GM12878 (cell line): ENCODE measurements at regions not wholly inside any gene's neighbourhood (a gene's known extent, or its start where the extent isn't known, plus 50 kb on each side); places are given as distances from the start of the nearest gene placed in this dataset.

Experiments used
- ATAC-seq: fragments of 200-7000 bp; cut with Tn5 transposase; 3 replicates; pipeline ENCODE4 v1.9.1; 2020; ENCODE audit warnings: mild to moderate bottlenecking, moderate library complexity
- BruUV-seq: library from RNA; stranded (reverse); fragments of 400-500 nt; replicated peaks from 2 replicates; lab custom pipeline; 2021; lab: Mats Ljungman, UMichigan
- CTCF ChIA-PET: fragments of 300-600 bp; sonication (Branson Sonifier 250); formaldehyde crosslinking; extraction: SDS; loops from one replicate; lab custom pipeline; 2021; ENCODE audit warnings: inconsistent platforms; lab: Yijun Ruan, JAX
- POLR2A ChIA-PET: fragments of 350-600 bp; formaldehyde crosslinking; extraction: SDS; loops from one replicate; lab custom pipeline; 2021; ENCODE audit warnings: inconsistent platforms; lab: Charles Lee
- RAD21 ChIA-PET: fragments of 300-600 bp; sonication (Branson Sonifier 250); formaldehyde crosslinking; loops from one replicate; lab custom pipeline; 2023; ENCODE audit warnings: antibody characterized with exemption; ENCODE audit not compliant: unreplicated experiment; lab: Charles Lee
- SMC1A ChIA-PET: fragments of 300-600 bp; sonication (Branson Sonifier 250); formaldehyde crosslinking; loops from one replicate; lab custom pipeline; 2023; ENCODE audit not compliant: unreplicated experiment, uncharacterized antibody; lab: Charles Lee
- DNase-seq: peaks from one replicate; pipeline ENCODE4 v3.0.0-alpha.2; 2011; ENCODE audit warnings: low read depth, low spot score
- FAIRE-seq: peaks from 3 replicates; lab custom pipeline; 2011; peaks lifted over from hg19 to GRCh38; lab: Jason Lieb, UNC
- H2AFZ ChIP-seq: 2 replicates; pipeline ENCODE4 v1.6.0; 2011; ENCODE audit warnings: low read depth, low read length, control low read depth; ENCODE audit not compliant: control insufficient read depth
- H3K27ac ChIP-seq: 2 replicates; pipeline ENCODE4 v1.5.1; 2011; ENCODE audit warnings: control low read depth; ENCODE audit not compliant: control insufficient read depth, insufficient read depth
- H3K27me3 ChIP-seq, 2 experiments: replicated peaks in 1 of 2; 2 replicates each; pipeline versions ENCODE4 v1.6.0 to v1.6.1; 2011; ENCODE audit warnings: low read length in 1 of 2; ENCODE audit not compliant: control insufficient read depth in 2 of 2, insufficient read depth in 2 of 2
- H3K36me3 ChIP-seq, 2 experiments: 2 replicates each; pipeline ENCODE4 v1.5.1; 2011; ENCODE audit warnings: low read length in 1 of 2; ENCODE audit not compliant: control insufficient read depth in 2 of 2, insufficient read depth in 2 of 2
- H3K4me1 ChIP-seq: 2 replicates; pipeline ENCODE4 v1.6.1; 2011; ENCODE audit warnings: mild to moderate bottlenecking, low read length, moderate library complexity, mixed read lengths; ENCODE audit not compliant: control insufficient read depth, insufficient read depth
- H3K4me2 ChIP-seq: 2 replicates; pipeline ENCODE4 v1.6.0; 2011; ENCODE audit warnings: control low read depth; ENCODE audit not compliant: control insufficient read depth, insufficient read depth
- H3K4me3 ChIP-seq: fragments of 200-600 bp; sonication (generic); 2 replicates; pipeline ENCODE4 v1.5.1; 2016
- H3K79me2 ChIP-seq: 2 replicates; pipeline ENCODE4 v1.6.0; 2011; ENCODE audit warnings: low read length; ENCODE audit not compliant: control insufficient read depth, insufficient read depth
- H3K9ac ChIP-seq: 2 replicates; pipeline ENCODE4 v1.8.0; 2011; ENCODE audit warnings: low read length, control low read depth, mixed read lengths; ENCODE audit not compliant: control insufficient read depth, insufficient read depth
- H3K9me3 ChIP-seq: replicated peaks from 3 replicates; pipeline ENCODE4 v1.5.1; 2011; ENCODE audit warnings: mild to moderate bottlenecking, low read length; ENCODE audit not compliant: control insufficient read depth, insufficient read depth
- H4K20me1 ChIP-seq: 2 replicates; pipeline ENCODE4 v1.6.0; 2011; ENCODE audit not compliant: control insufficient read depth, insufficient read depth
- BMI1 ChIP-seq: fragments of 450-650 bp; IDR thresholded peaks from 2 replicates; pipeline ENCODE4 v1.6.1; 2016; ENCODE audit warnings: mild to moderate bottlenecking, moderate library complexity, borderline replicate concordance
- EGR1 ChIP-seq, 2 experiments: IDR thresholded peaks; 1 replicate in 1 of 2; 2 replicates in 1 of 2; pipeline ENCODE4 v1.6.1; 2011 to 2012; ENCODE audit warnings: low read depth in 2 of 2, low read length in 2 of 2, borderline replicate concordance in 1 of 2, mild to moderate bottlenecking in 1 of 2, moderate library complexity in 1 of 2
- EP300 ChIP-seq, 2 experiments: fragments of 150-350 bp in 1 of 2; IDR thresholded peaks; 2 replicates each; pipeline ENCODE4 v1.6.1; 2011 to 2012; ENCODE audit warnings: low read depth in 2 of 2, low read length in 2 of 2, borderline replicate concordance in 1 of 2, improper control_type of control experiment in 1 of 2, inconsistent platforms in 1 of 2; ENCODE audit not compliant: control insufficient read depth in 1 of 2
- IRF5 ChIP-seq: fragments of 450-650 bp; IDR thresholded peaks from 2 replicates; pipeline ENCODE4 v1.6.1; 2017; ENCODE audit warnings: borderline replicate concordance
- KDM1A ChIP-seq: fragments of 200-600 bp; sonication (generic); IDR thresholded peaks from 2 replicates; pipeline ENCODE4 v1.6.1; 2016; ENCODE audit warnings: borderline replicate concordance
- NFYB ChIP-seq: IDR thresholded peaks from 2 replicates; pipeline ENCODE4 v1.6.1; 2011; ENCODE audit warnings: low read depth, mild to moderate bottlenecking, low read length, improper control_type of control experiment, moderate library complexity; ENCODE audit not compliant: insufficient read depth
- NRF1 ChIP-seq: conservative IDR thresholded peaks from 2 replicates; pipeline ENCODE4 v1.6.1; 2011; ENCODE audit warnings: mild to moderate bottlenecking, low read depth, low read length, improper control_type of control experiment
- POLR2A ChIP-seq: IDR thresholded peaks from 2 replicates; pipeline ENCODE4 v1.6.1; 2011; ENCODE audit warnings: low read depth, mild to moderate bottlenecking, low read length
- PRDM15 ChIP-seq: fragments of 450-650 bp; formaldehyde crosslinking; IDR thresholded peaks from 2 replicates; pipeline ENCODE4 v1.4.0; 2020; ENCODE audit warnings: mild to moderate bottlenecking, moderate library complexity
- RELB ChIP-seq: fragments of 450-650 bp; IDR thresholded peaks from 2 replicates; pipeline ENCODE4 v1.6.1; 2017; ENCODE audit warnings: low read depth, mild to moderate bottlenecking, moderate library complexity
- SPI1 ChIP-seq: IDR thresholded peaks from 2 replicates; pipeline ENCODE4 v1.6.1; 2011; ENCODE audit warnings: low read depth, mild to moderate bottlenecking, low read length, moderate library complexity, borderline replicate concordance; ENCODE audit not compliant: insufficient read depth
- TCF7 ChIP-seq: IDR thresholded peaks from 2 replicates; pipeline ENCODE4 v1.6.1; 2014; ENCODE audit warnings: antibody characterized with exemption, borderline replicate concordance
- WRNIP1 ChIP-seq: IDR thresholded peaks from 2 replicates; pipeline ENCODE4 v1.6.1; 2011; ENCODE audit warnings: low read depth, low read length, improper control_type of control experiment, borderline replicate concordance
- ZBTB33 ChIP-seq: fragments of 450-650 bp; IDR thresholded peaks from 2 replicates; pipeline ENCODE4 v1.6.1; 2017; ENCODE audit warnings: mild to moderate bottlenecking
- WGBS: methylation state at CpG from one replicate; pipeline ENCODE4 v1.1.6; 2016; ENCODE audit warnings: low lambda C conversion rate; ENCODE audit not compliant: insufficient replicate concordance, insufficient coverage; ENCODE audit errors: missing lambda C conversion rate; 5-methylcytosine and 5-hydroxymethylcytosine counted together
- in situ Hi-C: fragments of 300-500 bp; cut with MboI; formaldehyde crosslinking; loops from 9 replicates; pipeline ENCODE4 v1.14.3; 2018; ENCODE audit warnings: mixed read lengths
- intact Hi-C: fragments of 100-400 bp; cut with micrococcal nuclease; formaldehyde crosslinking; loops from one replicate; pipeline ENCODE4 v1.14.2; 2022; ENCODE audit not compliant: unreplicated experiment

GRCh38 chr2:176455816-176456291 is 186.6 kb downstream of the MTX2 start:
- no peak overlapping the region for H3K4me2 ChIP-seq
- SMC1A ChIA-PET = interaction anchor here (0.9 to 4.3 kb wide), 27 partner anchors 9 to 694 kb away, joined by 3 to 78 read pairs (median 6); no protein-coding TSS in a partner anchor
- CTCF ChIA-PET = interaction anchor here (0.7 to 8.5 kb wide), 46 partner anchors 9 to 692 kb away, joined by 3 to 157 read pairs (median 6); no protein-coding TSS in a partner anchor
- no peaks in the 10 kb centered on the region for H3K9me3 ChIP-seq
- WGBS = 21% methylated on average over 3 of the region's 3 CpGs
- no peak overlapping the region for H3K27ac ChIP-seq
- RAD21 ChIA-PET = interaction anchor here (0.8 to 6.0 kb wide), 28 partner anchors 9 to 358 kb away, joined by 3 to 89 read pairs (median 6); partner anchors contain the start of gene MTX2
- intact Hi-C loops = loop anchor here (1.0 to 10.0 kb wide), 7 partner anchors 96 to 691 kb away; no protein-coding TSS in a partner anchor
- H2AFZ ChIP-seq = no peak overlapping the region
- no peak overlapping the region for H3K4me3 ChIP-seq
- POLR2A ChIA-PET = interaction anchor here (1.0 to 1.3 kb wide), 2 partner anchors 17 to 98 kb away, joined by 3 to 5 read pairs; no protein-coding TSS in a partner anchor
- BruUV-seq = no TSS peak
- H3K27me3 ChIP-seq = no peaks in the 10 kb centered on the region
- ATAC-seq (peak; percentile 73), DNase-seq (no peak), FAIRE-seq (no peak)
- H3K4me1 ChIP-seq = no peaks in the 10 kb centered on the region
- no peaks in the 10 kb centered on the region for H4K20me1 ChIP-seq
- in situ Hi-C loops = loop anchor here (5.0 kb wide), 2 partner anchors 314 to 691 kb away; no protein-coding TSS in a partner anchor
- no peak overlapping the region for H3K9ac ChIP-seq
- no peaks in the 10 kb centered on the region for H3K36me3 ChIP-seq
- H3K79me2 ChIP-seq = no peaks in the 10 kb centered on the region
- TF ChIP-seq NFYB = no peak
- no peak for TF ChIP-seq NRF1
- no peak for TF ChIP-seq WRNIP1
- TF ChIP-seq IRF5 = no peak
- no peak for TF ChIP-seq TCF7
- TF ChIP-seq EGR1 (IDR thresholded peaks at IDR 0.05; ENCODE audit: borderline replicate concordance in 1 of 2, low read depth in 2 of 2, low read length in 2 of 2) = 0 out of 3 replicates have a peak, but pooled peaks of 1 of the 2 experiments have one; percentile 3
- no peak for TF ChIP-seq KDM1A
- TF ChIP-seq BMI1 = peak; percentile 90
- TF ChIP-seq ZBTB33 = no peak
- TF ChIP-seq POLR2A = no peak
- TF ChIP-seq EP300 (IDR thresholded peaks at IDR 0.05; ENCODE audit: borderline replicate concordance in 1 of 2, control insufficient read depth in 1 of 2, low read depth in 2 of 2, low read length in 2 of 2) = no peak
- TF ChIP-seq SPI1 = peak; percentile 41; the same call in 1 of the 2 replicates
- no peak for TF ChIP-seq RELB
- TF ChIP-seq PRDM15 = no peak
